Loucy (cell line): ENCODE measurements at regions not wholly inside any gene's neighbourhood (a gene's known extent, or its start where the extent isn't known, plus 50 kb on each side); places are given as distances from the start of the nearest gene placed in this dataset.

ENCODE experiments used
- H2AFZ ChIP-seq: fragments of 200-600 bp; sonication (generic); 2 replicates; pipeline ENCODE4 v1.6.0; 2016; ENCODE audit warnings: antibody characterized with exemption, mild to moderate bottlenecking, low read length, moderate library complexity
- H3F3A ChIP-seq: fragments of 200-600 bp; 2 replicates; pipeline ENCODE4 v1.6.0; 2016; ENCODE audit warnings: antibody characterized with exemption, low read depth, mild to moderate bottlenecking
- H3K27me3 ChIP-seq: fragments of 200-600 bp; sonication (generic); 2 replicates; pipeline ENCODE4 v1.6.1; 2014; ENCODE audit warnings: low read length, mild to moderate bottlenecking; ENCODE audit not compliant: insufficient read depth, poor library complexity, severe bottlenecking
- H3K36me3 ChIP-seq: fragments of 200-600 bp; sonication (generic); 2 replicates; pipeline ENCODE4 v1.6.1; 2016; ENCODE audit warnings: low read length; ENCODE audit not compliant: insufficient read depth
- H3K4me1 ChIP-seq: fragments of 200-600 bp; sonication (generic); 2 replicates; pipeline ENCODE4 v1.5.1; 2014; ENCODE audit warnings: low read length, mild to moderate bottlenecking; ENCODE audit not compliant: insufficient read depth, poor library complexity, severe bottlenecking
- H3K4me2 ChIP-seq: fragments of 200-600 bp; sonication (generic); 2 replicates; pipeline ENCODE4 v1.6.0; 2014; ENCODE audit warnings: antibody characterized with exemption, low read length, low read depth, mild to moderate bottlenecking; ENCODE audit not compliant: poor library complexity, severe bottlenecking
- H3K4me3 ChIP-seq: fragments of 200-600 bp; sonication (generic); 2 replicates; pipeline ENCODE4 v1.5.1; 2014; ENCODE audit warnings: low read length, mild to moderate bottlenecking, mixed read lengths; ENCODE audit not compliant: poor library complexity, severe bottlenecking
- H3K79me2 ChIP-seq: fragments of 200-600 bp; sonication (generic); 2 replicates; pipeline ENCODE4 v1.6.1; 2014; ENCODE audit warnings: low read length; ENCODE audit not compliant: insufficient read depth
- H3K9ac ChIP-seq: fragments of 200-600 bp; sonication (generic); 2 replicates; pipeline ENCODE4 v1.6.0; 2014; ENCODE audit warnings: mild to moderate bottlenecking, low read depth, low read length, moderate library complexity; ENCODE audit not compliant: poor library complexity, severe bottlenecking
- H3K9me2 ChIP-seq: fragments of 200-600 bp; sonication (generic); replicated peaks from 2 replicates; pipeline ENCODE4 v1.6.1; 2016; ENCODE audit warnings: low read depth, low read length, mixed read lengths
- H3K9me3 ChIP-seq: fragments of 200-600 bp; sonication (generic); 2 replicates; pipeline ENCODE4 v1.6.1; 2014; ENCODE audit warnings: mild to moderate bottlenecking, antibody characterized with exemption, low read length, low read depth; ENCODE audit not compliant: insufficient read depth
- H4K20me1 ChIP-seq: fragments of 200-600 bp; sonication (generic); 2 replicates; pipeline ENCODE4 v1.6.0; 2014; ENCODE audit warnings: antibody characterized with exemption, low read length, mild to moderate bottlenecking; ENCODE audit not compliant: insufficient read depth, poor library complexity, severe bottlenecking
- CTCF ChIP-seq: fragments of 200-600 bp; sonication (generic); conservative IDR thresholded peaks from 2 replicates; pipeline ENCODE4 v1.5.1; 2014; ENCODE audit warnings: mild to moderate bottlenecking, antibody characterized with exemption, low read length
- EZH2phosphoT487 ChIP-seq: fragments of 200-600 bp; IDR thresholded peaks from 2 replicates; pipeline ENCODE4 v1.6.1; 2018; ENCODE audit warnings: antibody characterized with exemption, mild to moderate bottlenecking, moderate library complexity, borderline replicate concordance

DNA sequence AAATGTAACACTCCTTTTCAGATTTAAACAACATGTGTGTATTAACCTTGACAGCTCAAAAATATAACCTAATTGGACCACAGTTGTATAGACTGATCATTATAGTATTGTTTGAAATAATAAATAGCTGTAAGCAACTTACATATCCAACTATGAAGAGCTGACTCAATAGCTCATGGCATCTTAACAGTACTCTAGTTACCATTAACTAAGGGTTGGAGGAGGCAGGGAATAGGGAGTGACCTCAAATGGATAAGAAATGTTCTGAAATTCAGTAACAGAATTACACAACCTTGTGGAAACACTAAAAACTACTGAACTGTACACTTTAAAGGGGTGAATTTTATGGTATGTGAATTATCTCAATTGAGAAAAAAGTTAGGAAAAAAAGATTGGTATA is 136.5 kb upstream of the CPEB2 start:
- Histone ChIP-seq H3K9me3 (no peaks in the 10 kb centered on the region), H3K4me3 (no peak overlapping the region), H3K27me3 (no peaks in the 10 kb centered on the region), H3K36me3 (no peaks in the 10 kb centered on the region), H3K9me2 (no peaks in the 10 kb centered on the region), H4K20me1 (no peaks in the 10 kb centered on the region), H3K79me2 (no peaks in the 10 kb centered on the region), H2AFZ (no peak overlapping the region), H3K4me2 (no peak overlapping the region), H3F3A (no peaks in the 10 kb centered on the region), H3K4me1 (no peaks in the 10 kb centered on the region), H3K9ac (no peak overlapping the region)
- no peak for TF ChIP-seq EZH2phosphoT487
- no peak for TF ChIP-seq CTCF

DNA sequence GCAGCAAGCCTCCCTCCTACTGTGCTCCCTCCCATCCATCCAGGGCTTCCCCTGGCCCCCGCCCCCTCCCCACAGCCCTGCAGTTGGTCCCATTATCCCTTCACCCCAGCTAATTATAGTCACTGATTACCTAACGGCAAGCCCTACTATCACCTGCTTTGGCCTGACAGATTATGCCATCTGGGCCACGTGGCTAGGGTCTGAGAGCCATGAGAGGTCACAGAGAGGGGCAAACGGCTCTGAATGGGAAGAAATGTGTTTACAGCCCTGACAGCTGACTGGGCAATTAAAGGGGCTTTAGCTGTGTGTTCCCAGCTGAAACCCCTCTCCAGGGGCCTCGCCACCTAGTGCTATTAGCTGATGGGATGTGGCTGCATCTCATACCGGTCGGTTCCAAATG is 134.4 kb upstream of the CPEB2 start:
- no peaks in the 10 kb centered on the region for H3K9me2 ChIP-seq
- H3K9me3 ChIP-seq = no peaks in the 10 kb centered on the region
- H3K4me3 ChIP-seq = no peak overlapping the region
- H3K79me2 ChIP-seq = no peaks in the 10 kb centered on the region
- no peaks in the 10 kb centered on the region for H3K27me3 ChIP-seq
- TF ChIP-seq CTCF (no peak), EZH2phosphoT487 (no peak)
- no peak overlapping the region for H2AFZ ChIP-seq
- no peak overlapping the region for H3K9ac ChIP-seq
- no peaks in the 10 kb centered on the region for H3F3A ChIP-seq
- no peak overlapping the region for H3K4me2 ChIP-seq
- H3K4me1 ChIP-seq = no peaks in the 10 kb centered on the region
- H4K20me1 ChIP-seq = no peaks in the 10 kb centered on the region
- H3K36me3 ChIP-seq = no peaks in the 10 kb centered on the region

- Histone ChIP-seq H3F3A (no peaks in the 10 kb centered on the region), H3K36me3 (no peaks in the 10 kb centered on the region), H3K79me2 (no peaks in the 10 kb centered on the region), H4K20me1 (no peaks in the 10 kb centered on the region), H3K27me3 (no peaks in the 10 kb centered on the region), H3K9ac (no peak overlapping the region), H3K9me3 (no peaks in the 10 kb centered on the region), H3K4me2 (no peak overlapping the region), H3K4me1 (no peaks in the 10 kb centered on the region), H3K9me2 (no peaks in the 10 kb centered on the region), H3K4me3 (no peak overlapping the region), H2AFZ (no peak overlapping the region)
- no peak for TF ChIP-seq EZH2phosphoT487
- TF ChIP-seq CTCF = no peak
These were observed 133.6 kb upstream of the CPEB2 start for GRCh38 chr4:14868426-14869395.
